HepG2 (cell line): ENCODE measurements at regions not wholly inside any gene's neighbourhood (a gene's known extent, or its start where the extent isn't known, plus 50 kb on each side); places are given as distances from the start of the nearest gene placed in this dataset.

Experiments used
- ATAC-seq: fragments of 200-7000 bp; cut with Tn5 transposase; 3 replicates; pipeline ENCODE4 v1.9.1; 2020; ENCODE audit warnings: mild to moderate bottlenecking, moderate library complexity
- BruUV-seq: library from RNA; stranded (reverse); fragments of 400-500 nt; replicated peaks from 2 replicates; lab custom pipeline; 2021; lab: Mats Ljungman, UMichigan
- CTCF ChIA-PET: fragments of 300-600 bp; formaldehyde crosslinking; extraction: SDS; loops from one replicate; lab custom pipeline; 2021; ENCODE audit warnings: low total read pairs, inconsistent platforms, low intra/inter-chr PET ratio; lab: Yijun Ruan, JAX
- POLR2A ChIA-PET: fragments of 350-600 bp; sonication (Branson Sonifier 250); formaldehyde crosslinking; loops from one replicate; lab custom pipeline; 2020; ENCODE audit warnings: antibody characterized with exemption, inconsistent platforms; lab: Yijun Ruan, JAX
- DNase-seq: peaks from one replicate; pipeline ENCODE4 v3.0.0-alpha.2; 2015; ENCODE audit warnings: low spot score
- FAIRE-seq: peaks from 3 replicates; lab custom pipeline; 2011; peaks lifted over from hg19 to GRCh38; lab: Jason Lieb, UNC
- H2AFZ ChIP-seq: one replicate; pipeline ENCODE4 v1.6.1; 2011; ENCODE audit warnings: low read length, inconsistent platforms
- H3K27ac ChIP-seq: fragments of 300-600 bp; 3 replicates; pipeline ENCODE4 v1.8.0; 2011; ENCODE audit warnings: mixed run types, mild to moderate bottlenecking, mixed read lengths, low read length, inconsistent platforms; ENCODE audit not compliant: insufficient read depth; ENCODE audit errors: extremely low read length
- H3K27me3 ChIP-seq, 2 experiments: fragments of 200-600 bp in 1 of 2; 2 replicates in 1 of 2; 3 replicates in 1 of 2; pipeline versions ENCODE4 v1.6.0 to v1.8.0; 2011; ENCODE audit warnings: low read length in 2 of 2, mild to moderate bottlenecking in 2 of 2, moderate library complexity in 2 of 2, inconsistent platforms in 1 of 2; ENCODE audit not compliant: insufficient read depth in 2 of 2, control insufficient read depth in 1 of 2
- H3K36me3 ChIP-seq, 2 experiments: fragments of 200-600 bp in 1 of 2; replicated peaks in 1 of 2; 2 replicates in 1 of 2; 3 replicates in 1 of 2; pipeline versions ENCODE4 v1.5.1 to v1.8.0; 2011; ENCODE audit warnings: low read length in 2 of 2, inconsistent platforms in 1 of 2; ENCODE audit not compliant: insufficient read depth in 2 of 2, control insufficient read depth in 1 of 2
- H3K4me1 ChIP-seq: 2 replicates; pipeline ENCODE4 v1.5.1; 2012; ENCODE audit warnings: low read length, inconsistent platforms; ENCODE audit not compliant: insufficient read depth
- H3K4me2 ChIP-seq: 2 replicates; pipeline ENCODE4 v1.6.0; 2011; ENCODE audit warnings: low read depth, low read length, inconsistent platforms
- H3K4me3 ChIP-seq, 3 experiments: fragments of 200-600 bp in 1 of 3; sonication (generic), shearing (Covaris generic) in 1 of 3; replicated peaks in 1 of 3; 2 replicates each; pipeline ENCODE4 v1.5.1; 2011 to 2016; ENCODE audit warnings: low read length in 3 of 3, inconsistent platforms in 2 of 3, low read depth in 2 of 3, mild to moderate bottlenecking in 2 of 3, control low read depth in 1 of 3, mixed read lengths in 1 of 3; ENCODE audit not compliant: insufficient read depth in 1 of 3
- H3K79me2 ChIP-seq: one replicate; pipeline ENCODE4 v1.6.1; 2011; ENCODE audit warnings: low read length, inconsistent platforms; ENCODE audit not compliant: insufficient read depth
- H3K9ac ChIP-seq: 2 replicates; pipeline ENCODE4 v1.6.0; 2011; ENCODE audit warnings: mild to moderate bottlenecking, low read depth, low read length, inconsistent platforms; ENCODE audit not compliant: insufficient read depth
- H3K9me3 ChIP-seq: 2 replicates; pipeline ENCODE4 v1.5.1; 2012; ENCODE audit warnings: mild to moderate bottlenecking, low read length
- H4K20me1 ChIP-seq: 2 replicates; pipeline ENCODE4 v1.6.0; 2011; ENCODE audit warnings: inconsistent platforms, mild to moderate bottlenecking, low read length, moderate library complexity; ENCODE audit not compliant: insufficient read depth
- ATF6 ChIP-seq: sonication (generic); formaldehyde crosslinking; conservative IDR thresholded peaks from 2 replicates; pipeline ENCODE4 v1.4.0; 2020; ENCODE audit warnings: missing genetic modification reagents
- BCL3 ChIP-seq: sonication (generic); formaldehyde crosslinking; IDR thresholded peaks from 2 replicates; pipeline ENCODE4 v1.5.1; 2020; ENCODE audit warnings: mild to moderate bottlenecking, missing genetic modification reagents, moderate library complexity
- CSRNP1 ChIP-seq: sonication (generic); formaldehyde crosslinking; IDR thresholded peaks from 2 replicates; pipeline ENCODE4 v1.8.1; 2023; ENCODE audit warnings: mild to moderate bottlenecking, missing genetic modification reagents
- RFX5 ChIP-seq: IDR thresholded peaks from 2 replicates; pipeline ENCODE4 v1.6.1; 2011; ENCODE audit warnings: low read depth, low read length, improper control_type of control experiment
- SP2 ChIP-seq: sonication (generic); formaldehyde crosslinking; IDR thresholded peaks from 2 replicates; pipeline ENCODE4 v1.5.1; 2020; ENCODE audit warnings: mild to moderate bottlenecking, missing genetic modification reagents
- ZC3H4 ChIP-seq: sonication (generic); formaldehyde crosslinking; IDR thresholded peaks from 2 replicates; pipeline ENCODE4 v1.4.0; 2020; ENCODE audit warnings: missing genetic modification reagents, borderline replicate concordance
- ZKSCAN1 ChIP-seq: fragments of 150-350 bp; IDR thresholded peaks from 2 replicates; pipeline ENCODE4 v1.6.1; 2014; ENCODE audit warnings: low read length
- ZNF558 ChIP-seq: sonication (generic); formaldehyde crosslinking; IDR thresholded peaks from 2 replicates; pipeline ENCODE4 v1.9.0; 2022; ENCODE audit warnings: mild to moderate bottlenecking, missing genetic modification reagents, borderline replicate concordance
- whole genome bisulfite sequencing: methylation state at CpG from one replicate; pipeline ENCODE4 v1.1.6; 2017; ENCODE audit warnings: low lambda C conversion rate; 5-methylcytosine and 5-hydroxymethylcytosine counted together
- in situ Hi-C: cut with HindIII; loops from 2 replicates; pipeline ENCODE4 v1.10.0; 2017; ENCODE audit warnings: low pct_unique_long_range_greater_than_20kb; ENCODE audit not compliant: extremely low pct_ligation_motif_present
- intact Hi-C: fragments of 100-400 bp; cut with micrococcal nuclease; formaldehyde crosslinking; loops from one replicate; pipeline ENCODE4 v1.10.0; 2022; ENCODE audit not compliant: unreplicated experiment

- POLR2A ChIA-PET: no interaction called here
- in situ Hi-C loops: no loop called here
- CTCF ChIA-PET: no interaction called here
- WGBS: 1% methylated on average over 5 of the region's 6 CpGs
- H3K4me1 ChIP-seq: no peaks in the 10 kb centered on the region
- DNase-seq: no peak
- no peak for TF ChIP-seq ATF6
- no peak for TF ChIP-seq CSRNP1 (CRISPR knock-in tag)
- TF ChIP-seq ZNF558 (CRISPR knock-in tag): no peak
- TF ChIP-seq BCL3 (CRISPR knock-in tag): no peak
- TF ChIP-seq ZKSCAN1: peak; percentile 84
- no peak for TF ChIP-seq ZC3H4
- no peak for TF ChIP-seq SP2 (CRISPR knock-in tag)
- no peak for TF ChIP-seq RFX5
- no TSS peak for BruUV-seq
- H3K27me3 ChIP-seq: peaks cover 6 to 42% of the 10 kb centered on the region in 2 experiments; a peak in 4 of 5 replicates
- H3K79me2 ChIP-seq: no peaks in the 10 kb centered on the region
- H3K36me3 ChIP-seq: no peaks in the 10 kb centered on the region
- no peaks in the 10 kb centered on the region for H4K20me1 ChIP-seq
- intact Hi-C loops: no loop called here
- no peak overlapping the region for H3K4me3 ChIP-seq
- no peak overlapping the region for H3K27ac ChIP-seq
- H3K9me3 ChIP-seq: no peaks in the 10 kb centered on the region
- no peak overlapping the region for H3K4me2 ChIP-seq
- H2AFZ ChIP-seq: no peak overlapping the region
- no peak for ATAC-seq
- no peak overlapping the region for H3K9ac ChIP-seq
- FAIRE-seq: no peak
Observed at GRCh38 chr12:113667676-113668356, 196.1 kb upstream of the LHX5 start.
